ENCODE measurements at regions not wholly inside any gene's neighbourhood (a gene's known extent, or its start where the extent isn't known, plus 50 kb on each side); places are given as distances from the start of the nearest gene placed in this dataset.

GRCh38 chr16:26599785-26600104 lies 467.0 kb upstream of the C16orf82 start:
- TF ChIP-seq CTCF (IDR thresholded peaks at IDR 0.05; ENCODE audit: low read depth, low read length, missing control alignments): no peak
- no peak for DNase-seq (ENCODE audit: extremely low read depth, low read depth)
- no peak overlapping the region for H3K4me3 ChIP-seq (replicated peaks; ENCODE audit: low read depth, low read length)

- no peak for TF ChIP-seq CTCF (IDR thresholded peaks at IDR 0.05; ENCODE audit: low read depth, low read length, missing control alignments)
- no peak for DNase-seq (ENCODE audit: extremely low read depth, low read depth)
- no peak overlapping the region for H3K4me3 ChIP-seq (replicated peaks; ENCODE audit: low read depth, low read length)
These were observed 465.4 kb upstream of the C16orf82 start for GRCh38 chr16:26601335-26601734.

GRCh38 chr16:26605626-26606271 lies 461.0 kb upstream of the C16orf82 start:
- no peak overlapping the region for H3K4me3 ChIP-seq (replicated peaks; ENCODE audit: low read depth, low read length)
- TF ChIP-seq CTCF (IDR thresholded peaks at IDR 0.05; ENCODE audit: low read depth, low read length, missing control alignments): no peak
- DNase-seq (ENCODE audit: extremely low read depth, low read depth): no peak

GRCh38 chr16:26606381-26607150 lies 460.2 kb upstream of the C16orf82 start:
- H3K4me3 ChIP-seq (replicated peaks; ENCODE audit: low read depth, low read length): no peak overlapping the region
- TF ChIP-seq CTCF (IDR thresholded peaks at IDR 0.05; ENCODE audit: low read depth, low read length, missing control alignments): no peak
- no peak for DNase-seq (ENCODE audit: extremely low read depth, low read depth)

GRCh38 chr16:26614237-26614841 lies 452.4 kb upstream of the C16orf82 start:
- no peak for TF ChIP-seq CTCF (IDR thresholded peaks at IDR 0.05; ENCODE audit: low read depth, low read length, missing control alignments)
- no peak overlapping the region for H3K4me3 ChIP-seq (replicated peaks; ENCODE audit: low read depth, low read length)
- DNase-seq (ENCODE audit: extremely low read depth, low read depth): no peak

GRCh38 chr16:26623442-26623841 lies 443.3 kb upstream of the C16orf82 start:
- TF ChIP-seq CTCF (IDR thresholded peaks at IDR 0.05; ENCODE audit: low read depth, low read length, missing control alignments): no peak
- DNase-seq (ENCODE audit: extremely low read depth, low read depth): no peak
- H3K4me3 ChIP-seq (replicated peaks; ENCODE audit: low read depth, low read length): no peak overlapping the region

All from HFF-Myc (cell line).